ENCODE measurements at regions not wholly inside any gene's neighbourhood (a gene's known extent, or its start where the extent isn't known, plus 50 kb on each side); places are given as distances from the start of the nearest gene placed in this dataset.

DNA sequence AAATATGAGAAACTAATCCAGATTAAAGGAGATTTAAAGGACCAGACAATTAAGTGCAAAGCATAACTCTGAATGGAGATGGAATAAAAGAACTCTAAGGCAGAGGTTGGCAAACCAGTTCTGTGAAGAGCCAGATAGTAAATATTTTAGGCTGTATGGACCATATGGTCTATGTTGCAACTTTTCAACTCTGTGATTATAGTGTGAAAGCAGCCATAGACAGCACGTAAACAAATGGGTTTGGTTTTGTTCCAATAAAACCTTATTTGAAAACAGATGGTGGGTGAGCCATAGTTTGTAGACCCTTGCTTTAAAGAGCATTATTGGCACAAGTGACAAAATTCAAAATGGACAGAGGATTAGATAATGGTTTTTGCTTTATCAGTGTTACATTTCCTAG, 884.1 kb downstream of the CCSER2 start:
- no peak for ATAC-seq (ENCODE audit: low FRiP score)
- DNase-seq (ENCODE audit: low spot score): no peak
- TF ChIP-seq, protein P1, sequence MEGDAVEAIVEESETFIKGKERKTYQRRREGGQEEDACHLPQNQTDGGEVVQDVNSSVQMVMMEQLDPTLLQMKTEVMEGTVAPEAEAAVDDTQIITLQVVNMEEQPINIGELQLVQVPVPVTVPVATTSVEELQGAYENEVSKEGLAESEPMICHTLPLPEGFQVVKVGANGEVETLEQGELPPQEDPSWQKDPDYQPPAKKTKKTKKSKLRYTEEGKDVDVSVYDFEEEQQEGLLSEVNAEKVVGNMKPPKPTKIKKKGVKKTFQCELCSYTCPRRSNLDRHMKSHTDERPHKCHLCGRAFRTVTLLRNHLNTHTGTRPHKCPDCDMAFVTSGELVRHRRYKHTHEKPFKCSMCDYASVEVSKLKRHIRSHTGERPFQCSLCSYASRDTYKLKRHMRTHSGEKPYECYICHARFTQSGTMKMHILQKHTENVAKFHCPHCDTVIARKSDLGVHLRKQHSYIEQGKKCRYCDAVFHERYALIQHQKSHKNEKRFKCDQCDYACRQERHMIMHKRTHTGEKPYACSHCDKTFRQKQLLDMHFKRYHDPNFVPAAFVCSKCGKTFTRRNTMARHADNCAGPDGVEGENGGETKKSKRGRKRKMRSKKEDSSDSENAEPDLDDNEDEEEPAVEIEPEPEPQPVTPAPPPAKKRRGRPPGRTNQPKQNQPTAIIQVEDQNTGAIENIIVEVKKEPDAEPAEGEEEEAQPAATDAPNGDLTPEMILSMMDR (IDR thresholded peaks at IDR 0.05): no peak

DNA sequence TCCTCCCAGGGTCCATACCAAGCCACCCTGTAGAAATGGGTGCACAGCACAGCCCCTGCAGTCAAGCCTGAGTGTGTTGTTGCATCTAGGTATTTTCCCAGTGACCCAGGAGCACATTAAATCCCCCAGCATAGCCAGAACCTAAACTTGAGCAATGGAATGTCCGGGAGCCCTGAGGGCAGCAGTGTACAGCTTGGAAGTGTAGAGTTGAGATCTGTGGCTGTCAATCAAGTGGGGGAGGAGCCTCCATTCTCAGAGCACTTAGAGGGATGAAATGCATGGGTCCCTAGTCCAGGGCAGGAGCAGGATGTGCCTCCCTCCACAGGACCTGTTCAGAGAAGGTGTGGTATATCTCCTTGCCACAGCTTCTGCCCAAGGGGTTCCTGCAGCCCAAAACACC, 885.1 kb downstream of the CCSER2 start:
- DNase-seq (ENCODE audit: low spot score): no peak
- no peak for ATAC-seq (ENCODE audit: low FRiP score)
- TF ChIP-seq, protein P1 (IDR thresholded peaks at IDR 0.05): no peak

DNA sequence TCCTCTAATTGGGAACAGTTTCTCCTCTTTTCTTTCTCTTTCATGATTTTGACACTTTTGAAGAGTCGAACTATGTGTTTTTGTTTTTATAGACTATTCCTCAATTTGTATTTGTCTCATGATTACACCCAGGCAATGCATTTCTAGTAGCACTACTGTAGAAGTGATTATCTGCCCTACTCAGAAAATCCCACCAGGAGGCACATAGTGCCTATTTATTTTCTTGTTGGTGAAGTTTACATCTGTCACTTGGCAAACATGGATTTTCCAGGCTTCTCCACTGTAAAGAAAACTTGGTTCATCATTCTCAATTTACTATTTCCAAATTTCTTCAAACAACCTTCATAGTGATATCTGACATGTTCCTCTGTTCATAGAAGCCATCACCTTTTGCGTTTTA, 893.9 kb downstream of the CCSER2 start:
- DNase-seq (ENCODE audit: low spot score) (no peak), ATAC-seq (ENCODE audit: low FRiP score) (no peak)
- TF ChIP-seq, protein P1 (IDR thresholded peaks at IDR 0.05): no peak

DNA sequence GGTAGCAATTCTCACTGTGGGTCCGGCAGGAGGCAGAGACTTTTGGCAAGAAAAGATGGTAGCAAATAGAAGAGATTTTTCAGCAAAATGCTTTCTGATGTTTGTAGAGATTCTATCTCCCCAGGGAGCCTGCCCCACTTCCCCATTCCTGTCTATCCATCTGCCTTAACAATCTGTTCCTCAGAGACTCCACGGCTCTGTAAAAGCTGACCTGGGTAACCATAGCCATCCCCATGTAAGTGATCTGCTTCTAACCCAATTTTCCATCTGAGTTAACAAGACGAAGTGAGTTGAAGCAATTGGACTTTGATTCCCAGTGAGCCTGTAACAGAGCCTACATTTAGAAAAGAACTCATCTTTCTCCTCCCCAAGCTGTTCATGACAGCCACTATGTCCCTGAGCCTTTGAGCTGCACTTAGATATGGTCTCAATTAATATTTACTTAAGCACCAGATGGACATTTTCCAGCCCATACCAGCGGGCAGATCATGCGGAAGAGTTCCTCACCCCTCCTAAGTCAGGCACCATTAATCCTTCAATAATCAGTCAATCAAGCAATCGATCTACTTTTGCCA, 896.1 kb downstream of the CCSER2 start:
- DNase-seq (ENCODE audit: low spot score) (no peak), ATAC-seq (ENCODE audit: low FRiP score) (no peak)
- TF ChIP-seq, protein P1 (IDR thresholded peaks at IDR 0.05): no peak

DNA sequence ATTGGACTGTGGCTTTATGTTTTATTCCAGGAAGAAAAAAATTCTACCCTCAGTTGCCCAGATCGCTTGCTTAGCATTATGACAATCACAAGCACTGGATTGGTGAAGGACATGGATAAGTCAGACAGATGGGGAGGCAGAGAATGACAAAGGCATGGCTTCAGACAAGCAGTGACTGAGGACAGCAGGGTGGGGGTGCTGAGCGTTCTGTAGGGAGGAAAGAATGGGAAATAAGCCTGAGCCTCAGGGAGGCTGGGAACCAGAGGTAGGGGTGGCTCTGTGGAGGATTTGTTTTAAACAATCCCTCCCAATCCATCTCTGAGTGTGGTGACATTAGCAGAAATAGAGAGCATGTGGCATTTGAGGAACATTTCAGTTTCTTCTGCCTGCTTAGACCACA, 896.9 kb downstream of the CCSER2 start:
- no peak for DNase-seq (ENCODE audit: low spot score)
- TF ChIP-seq, protein P1 (IDR thresholded peaks at IDR 0.05): no peak
- no peak for ATAC-seq (ENCODE audit: low FRiP score)

DNA sequence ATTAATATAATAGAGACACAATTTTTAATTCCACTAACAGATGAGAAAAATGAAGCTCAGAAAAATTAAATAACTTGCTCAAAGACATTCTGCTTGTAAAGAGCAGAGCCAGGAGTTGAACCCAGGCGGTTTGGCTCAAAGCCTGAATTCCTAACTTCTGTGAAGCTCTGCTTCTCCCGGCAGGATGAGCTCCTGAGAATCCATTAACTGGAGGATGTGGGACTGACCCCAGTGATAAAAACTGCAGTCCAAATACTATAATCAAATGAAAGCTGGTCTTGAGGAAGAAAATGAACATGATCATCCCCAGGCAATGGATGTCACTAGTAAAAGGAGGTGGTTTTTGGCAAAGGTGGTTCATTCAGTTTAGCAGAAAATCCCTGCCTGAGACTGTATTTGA, 898.2 kb downstream of the CCSER2 start:
- no peak for ATAC-seq (ENCODE audit: low FRiP score)
- DNase-seq (ENCODE audit: low spot score): no peak
- TF ChIP-seq, protein P1 (IDR thresholded peaks at IDR 0.05): no peak

DNA sequence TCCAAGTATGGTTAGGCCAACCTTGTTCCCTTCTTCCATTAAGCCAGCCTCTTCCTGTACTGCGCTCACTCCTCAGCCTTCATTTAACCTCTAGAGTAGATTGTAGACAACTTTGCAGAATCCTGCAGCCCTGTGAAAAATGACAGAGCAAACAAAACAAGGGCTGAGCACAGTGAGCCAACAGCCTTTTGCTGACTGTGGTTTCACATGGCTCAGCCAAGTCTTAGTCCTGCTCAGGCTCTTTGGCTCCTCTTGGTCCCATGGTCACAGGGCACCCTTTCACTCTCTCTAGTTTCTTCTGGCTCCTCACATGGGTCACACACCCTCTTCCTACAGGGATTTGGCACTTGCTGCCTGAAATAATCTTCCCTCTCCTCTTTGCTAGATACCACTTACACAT, 900.3 kb downstream of the CCSER2 start:
- DNase-seq (ENCODE audit: low spot score) (no peak), ATAC-seq (ENCODE audit: low FRiP score) (no peak)
- TF ChIP-seq, protein P1 (IDR thresholded peaks at IDR 0.05): no peak
